Choroid plexus epithelial cell (primary cell): ENCODE measurements at regions not wholly inside any gene's neighbourhood (a gene's known extent, or its start where the extent isn't known, plus 50 kb on each side); places are given as distances from the start of the nearest gene placed in this dataset.

Source experiments
- DNase-seq: peaks from one replicate; pipeline ENCODE4 v3.0.0-alpha.2; 2010; ENCODE audit warnings: low read depth
- H3K4me3 ChIP-seq: 2 replicates; pipeline ENCODE4 v1.5.1; 2011; ENCODE audit warnings: low read depth, mild to moderate bottlenecking, control low read depth, low read length, moderate library complexity
- TF ChIP-seq, protein P1 (sequence below): conservative IDR thresholded peaks from 2 replicates; pipeline ENCODE4 v1.5.1; 2011; ENCODE audit warnings: low read depth, mild to moderate bottlenecking, control low read depth, inconsistent platforms, low read length, moderate library complexity

DNA sequence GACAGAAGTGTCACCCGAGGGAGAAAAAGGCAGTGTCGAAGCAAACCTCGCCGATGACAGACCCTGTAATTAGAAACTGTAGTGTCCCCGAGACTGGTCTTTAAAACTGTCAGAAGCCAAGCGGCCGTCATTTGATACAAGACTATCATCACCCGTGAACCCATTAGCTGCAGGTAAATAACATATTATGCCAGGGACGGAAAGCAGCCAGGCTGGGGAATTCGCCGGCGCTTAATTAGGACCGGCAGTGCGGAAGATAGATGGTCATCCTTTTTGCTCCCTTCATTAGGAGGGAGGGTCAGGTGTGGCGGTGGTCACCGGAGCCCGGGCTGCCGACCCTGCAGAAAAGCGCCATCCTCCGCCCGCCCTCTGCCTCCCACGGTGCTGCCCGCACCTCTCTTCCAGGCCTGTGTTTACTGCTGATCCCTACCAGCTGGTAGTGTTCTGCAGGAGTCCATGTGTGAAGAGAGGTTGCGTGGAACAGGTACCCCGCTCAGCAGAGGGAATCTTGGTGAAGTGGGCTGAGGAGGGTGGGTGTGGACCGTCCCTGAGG, 109.4 kb upstream of the GSE1 start:
- H3K4me3 ChIP-seq, result no peak overlapping the region
- TF ChIP-seq, protein P1, sequence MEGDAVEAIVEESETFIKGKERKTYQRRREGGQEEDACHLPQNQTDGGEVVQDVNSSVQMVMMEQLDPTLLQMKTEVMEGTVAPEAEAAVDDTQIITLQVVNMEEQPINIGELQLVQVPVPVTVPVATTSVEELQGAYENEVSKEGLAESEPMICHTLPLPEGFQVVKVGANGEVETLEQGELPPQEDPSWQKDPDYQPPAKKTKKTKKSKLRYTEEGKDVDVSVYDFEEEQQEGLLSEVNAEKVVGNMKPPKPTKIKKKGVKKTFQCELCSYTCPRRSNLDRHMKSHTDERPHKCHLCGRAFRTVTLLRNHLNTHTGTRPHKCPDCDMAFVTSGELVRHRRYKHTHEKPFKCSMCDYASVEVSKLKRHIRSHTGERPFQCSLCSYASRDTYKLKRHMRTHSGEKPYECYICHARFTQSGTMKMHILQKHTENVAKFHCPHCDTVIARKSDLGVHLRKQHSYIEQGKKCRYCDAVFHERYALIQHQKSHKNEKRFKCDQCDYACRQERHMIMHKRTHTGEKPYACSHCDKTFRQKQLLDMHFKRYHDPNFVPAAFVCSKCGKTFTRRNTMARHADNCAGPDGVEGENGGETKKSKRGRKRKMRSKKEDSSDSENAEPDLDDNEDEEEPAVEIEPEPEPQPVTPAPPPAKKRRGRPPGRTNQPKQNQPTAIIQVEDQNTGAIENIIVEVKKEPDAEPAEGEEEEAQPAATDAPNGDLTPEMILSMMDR, result no peak
- DNase-seq, result no peak

- TF ChIP-seq, protein P1, result no peak
- no peak overlapping the region for H3K4me3 ChIP-seq
Measured at GRCh38 chr16:85504242-85504641, 108.9 kb upstream of the GSE1 start.

GRCh38 chr16:85505794-85506634, 107.1 kb upstream of the GSE1 start:
- H3K4me3 ChIP-seq, result no peak overlapping the region
- TF ChIP-seq, protein P1, result no peak
- no peak for DNase-seq

More at GRCh38 chr16:85504242-85504641, 108.9 kb upstream of the GSE1 start:
- no peak for DNase-seq

DNA sequence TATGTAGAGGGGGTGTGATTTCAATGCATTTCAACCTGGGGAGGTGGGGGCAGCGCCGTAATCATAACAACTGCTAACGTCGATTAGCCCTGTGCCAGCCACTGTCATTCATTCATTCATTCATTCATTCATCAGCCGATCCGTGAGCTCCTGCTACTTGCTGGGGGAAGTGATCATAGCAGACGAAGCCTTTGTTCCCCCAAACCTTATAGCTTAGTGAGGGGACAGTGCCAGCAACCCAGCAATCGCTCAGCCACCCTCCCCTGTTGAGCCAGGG, 106.5 kb upstream of the GSE1 start:
- DNase-seq, result no peak
- H3K4me3 ChIP-seq, result no peak overlapping the region
- TF ChIP-seq, protein P1, result no peak

- no peak overlapping the region for H3K4me3 ChIP-seq
- TF ChIP-seq, protein P1, result no peak
- no peak for DNase-seq
Measured at GRCh38 chr16:85507342-85507741, 105.8 kb upstream of the GSE1 start.

GRCh38 chr16:85508388-85508787, 104.7 kb upstream of the GSE1 start:
- H3K4me3 ChIP-seq, result no peak overlapping the region
- TF ChIP-seq, protein P1, result no peak
- no peak for DNase-seq

DNA sequence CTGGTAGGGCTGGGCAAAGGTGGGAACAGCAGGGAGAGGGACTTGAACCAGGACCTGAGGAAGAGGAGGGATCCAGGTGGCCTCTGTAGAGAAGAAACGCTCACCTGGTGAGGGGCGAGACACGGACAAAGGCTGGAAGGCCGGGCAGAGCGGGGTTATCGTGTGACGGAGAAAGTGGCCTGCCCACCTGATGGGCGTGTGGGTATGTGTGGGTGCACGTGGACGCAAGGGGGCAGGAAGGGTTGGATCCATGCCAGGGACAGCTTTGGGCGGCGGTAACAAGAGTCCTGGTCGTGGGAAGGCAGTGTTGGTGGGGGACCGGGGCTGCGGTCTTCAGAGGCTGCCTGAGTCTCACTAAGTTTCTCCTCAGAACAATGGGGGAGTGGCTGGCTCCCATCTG, 104.1 kb upstream of the GSE1 start:
- no peak for DNase-seq
- H3K4me3 ChIP-seq, result no peak overlapping the region
- TF ChIP-seq, protein P1, result no peak
